Activated CD4-positive, alpha-beta T cell treated with anti-CD3 and anti-CD28 coated beads, Interleukin-2, amount 50 U/mL, for 16 hours (primary cell): ENCODE measurements at regions not wholly inside any gene's neighbourhood (a gene's known extent, or its start where the extent isn't known, plus 50 kb on each side); places are given as distances from the start of the nearest gene placed in this dataset.
"Not testable (repeated sequence)": the region's sequence is repeated elsewhere in the genome, so short reads cannot be mapped to it uniquely, and the experiment has no call there.

Source experiments
- DNase-seq: peaks from one replicate; pipeline ENCODE4 v3.0.0-alpha.2; 2020

DNA sequence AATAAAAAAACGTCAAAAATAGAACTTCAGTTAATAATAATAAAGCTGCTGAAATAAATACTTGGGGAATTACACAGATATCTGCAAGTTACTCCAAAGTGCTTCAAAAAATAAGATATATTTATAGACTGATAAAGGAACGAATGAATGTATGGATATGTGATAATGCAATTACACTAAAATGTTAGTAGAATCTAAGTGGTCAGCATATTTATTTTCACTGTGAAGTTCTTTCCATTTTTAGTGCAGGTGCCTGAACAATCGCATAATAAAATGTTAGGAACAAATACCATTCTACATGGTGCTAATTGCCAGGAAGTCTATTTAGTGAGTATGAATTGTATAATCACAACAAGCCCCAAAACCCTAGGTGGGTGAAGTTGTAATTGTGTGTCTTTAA, 169.6 kb upstream of the RGPD4 start:
- no peak for DNase-seq

GRCh38 chr2:107663632-107664031, 163.1 kb upstream of the RGPD4 start:
- DNase-seq, result no peak

- no peak for DNase-seq
Observed at GRCh38 chr2:107669335-107669734, 157.4 kb upstream of the RGPD4 start.

- no peak for DNase-seq
Observed at GRCh38 chr2:107681936-107682335, 144.8 kb upstream of the RGPD4 start.

DNA sequence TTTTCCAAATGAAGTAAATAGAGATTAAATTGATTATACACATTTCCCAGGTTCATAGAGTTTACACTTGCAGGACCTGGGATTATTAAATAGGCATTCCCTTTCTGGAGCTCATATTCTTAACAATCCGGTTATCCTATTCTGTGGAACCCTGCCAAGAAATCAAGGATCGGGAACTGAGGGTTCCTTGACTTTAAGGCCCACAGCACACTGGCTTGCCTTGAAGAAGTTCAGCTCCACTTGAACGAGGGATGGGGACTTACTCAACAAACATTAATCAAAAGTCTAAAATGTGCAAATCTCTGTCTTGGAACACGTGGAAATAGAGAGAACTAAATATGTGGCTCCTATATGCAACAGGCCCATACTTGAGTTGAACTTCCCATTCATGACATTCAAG, 142.3 kb upstream of the RGPD4 start:
- DNase-seq, result no peak

- no peak for DNase-seq
Observed at GRCh38 chr2:107685421-107685986, 141.2 kb upstream of the RGPD4 start.

- no peak for DNase-seq
Observed at GRCh38 chr2:107687073-107687472, 139.6 kb upstream of the RGPD4 start.

GRCh38 chr2:107688135-107688534, 138.6 kb upstream of the RGPD4 start:
- no peak for DNase-seq

DNA sequence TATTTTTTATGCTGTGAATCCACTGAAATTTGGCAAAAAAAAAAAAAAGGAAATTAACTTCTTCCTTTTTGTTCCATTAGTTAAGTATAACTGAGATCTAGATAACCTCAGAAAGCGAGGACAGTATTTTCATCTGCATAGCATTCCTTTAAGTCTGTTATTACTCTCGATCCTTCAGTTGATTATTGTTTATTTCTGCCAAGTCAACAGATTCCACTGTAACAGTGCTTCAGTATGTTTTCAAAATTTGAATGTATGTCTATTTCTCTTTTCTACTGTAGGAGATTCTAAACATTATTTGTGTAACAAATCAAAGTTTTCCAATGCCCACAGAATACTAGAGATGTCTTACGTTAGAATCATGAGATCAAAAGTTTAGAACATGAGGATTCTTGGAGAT, 133.1 kb upstream of the RGPD4 start:
- no peak for DNase-seq

- DNase-seq, result no peak
Observed at GRCh38 chr2:107694667-107695066, 132.0 kb upstream of the RGPD4 start.

DNA sequence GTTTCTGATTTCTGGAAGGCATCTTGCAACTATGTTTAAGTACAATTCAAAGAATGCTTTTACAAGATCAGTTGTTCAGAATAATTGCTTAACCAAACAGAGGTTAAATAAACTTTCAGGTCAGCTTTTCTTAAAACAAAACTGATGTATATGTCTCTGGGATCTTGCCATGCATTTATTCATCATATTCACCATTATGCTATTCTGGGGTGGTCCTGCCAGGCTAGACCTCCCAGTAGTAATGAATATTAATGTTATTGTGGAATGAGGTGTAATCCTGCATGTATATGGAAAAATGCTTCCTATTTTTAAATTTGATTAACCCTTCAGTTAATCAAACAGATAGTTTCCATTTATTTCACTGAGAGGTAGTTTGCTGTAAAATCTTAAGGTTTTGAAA, 129.3 kb upstream of the RGPD4 start:
- no peak for DNase-seq

DNA sequence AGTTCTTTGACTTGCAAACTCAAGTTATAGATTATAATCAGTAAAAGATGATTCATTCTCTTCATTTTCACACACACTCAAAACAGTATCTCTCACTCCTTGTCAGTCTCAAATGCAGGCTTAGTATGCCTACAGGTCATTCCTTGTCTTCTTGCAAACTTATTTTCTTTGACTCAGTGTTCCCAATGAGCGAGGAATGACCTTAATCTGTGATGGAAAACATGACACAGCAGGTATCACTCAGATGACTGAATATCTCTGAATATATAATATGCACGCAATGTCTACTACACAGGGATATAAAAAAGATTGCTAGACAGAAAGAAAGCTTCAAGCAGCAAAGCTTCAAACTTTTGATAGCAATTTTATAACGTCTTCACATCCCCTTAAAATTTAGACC, 127.8 kb upstream of the RGPD4 start:
- no peak for DNase-seq

DNA sequence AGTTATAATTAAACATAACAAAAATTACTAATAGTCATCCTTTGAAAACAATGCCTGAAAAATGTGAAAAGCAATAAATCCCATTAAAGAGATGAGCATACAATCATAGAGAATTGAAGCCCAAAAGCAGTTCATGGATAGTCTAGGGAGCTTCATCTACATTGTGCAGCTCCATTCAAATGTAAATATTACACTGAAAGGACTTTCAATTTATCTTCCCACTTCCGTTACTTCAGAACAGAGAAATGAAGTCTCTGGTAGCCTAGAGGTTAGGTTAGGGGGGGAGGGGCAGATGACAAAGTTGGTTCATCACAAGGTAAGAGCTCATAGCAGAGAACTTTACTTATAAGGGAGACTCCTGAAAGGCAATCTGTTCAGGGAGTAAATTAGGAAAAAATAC, 126.6 kb upstream of the RGPD4 start:
- DNase-seq, result no peak

DNA sequence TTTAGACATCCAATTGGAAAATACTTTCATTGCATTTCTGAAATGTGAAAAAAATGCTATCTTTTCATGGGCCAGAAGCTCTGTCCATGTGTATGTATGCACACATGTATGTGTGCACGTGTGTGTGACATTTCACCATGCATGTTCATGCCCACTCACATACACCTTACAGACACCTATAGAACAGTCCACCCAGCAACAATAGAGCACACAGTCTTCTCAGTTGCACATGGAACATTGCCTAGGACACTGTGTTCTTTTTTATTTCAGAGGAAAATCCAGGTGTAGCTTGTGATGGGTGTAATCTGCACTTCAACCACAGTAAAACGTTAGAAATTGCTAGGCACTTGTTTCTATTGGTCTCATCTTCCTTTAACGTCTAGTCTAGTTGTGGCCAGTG, 114.8 kb upstream of the RGPD4 start:
- DNase-seq, result no peak

DNA sequence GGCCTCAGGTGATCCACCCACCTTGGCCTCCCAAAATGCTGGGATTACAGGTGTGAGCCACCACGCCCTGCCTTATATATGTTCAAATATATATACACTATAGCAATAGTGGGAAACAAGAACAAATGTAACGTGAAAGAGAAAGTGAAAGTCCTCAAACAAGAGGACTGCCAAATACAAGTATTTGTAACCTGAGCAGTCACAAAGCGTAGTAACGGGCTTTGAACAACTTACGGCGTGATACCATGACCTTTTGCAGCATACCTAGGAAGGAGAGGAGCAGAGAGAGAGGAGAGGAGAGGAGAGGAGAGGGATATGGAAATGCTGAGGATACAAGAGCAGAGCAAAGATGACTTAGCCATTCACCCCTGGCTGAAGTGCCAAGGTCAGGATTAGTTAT, 113.8 kb upstream of the RGPD4 start:
- no peak for DNase-seq

DNA sequence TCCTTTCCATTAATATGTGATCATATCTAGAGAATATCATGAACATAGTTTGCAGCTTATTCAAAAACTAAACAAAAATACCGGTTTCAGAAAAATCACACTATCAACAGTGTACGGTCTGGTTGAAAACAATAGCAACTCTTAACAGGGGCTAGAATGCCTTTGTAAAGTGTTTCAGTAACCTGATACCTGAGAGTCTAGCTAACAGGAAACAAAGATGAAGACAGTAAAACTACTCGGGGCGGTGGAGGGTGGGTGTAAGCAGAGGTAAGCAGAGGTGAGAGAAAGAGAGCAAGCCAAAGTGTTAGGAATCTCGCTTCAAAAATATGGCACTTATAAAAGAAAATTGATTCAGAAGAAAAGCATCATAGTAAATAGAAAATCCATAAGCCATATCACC, 109.0 kb upstream of the RGPD4 start:
- no peak for DNase-seq

DNA sequence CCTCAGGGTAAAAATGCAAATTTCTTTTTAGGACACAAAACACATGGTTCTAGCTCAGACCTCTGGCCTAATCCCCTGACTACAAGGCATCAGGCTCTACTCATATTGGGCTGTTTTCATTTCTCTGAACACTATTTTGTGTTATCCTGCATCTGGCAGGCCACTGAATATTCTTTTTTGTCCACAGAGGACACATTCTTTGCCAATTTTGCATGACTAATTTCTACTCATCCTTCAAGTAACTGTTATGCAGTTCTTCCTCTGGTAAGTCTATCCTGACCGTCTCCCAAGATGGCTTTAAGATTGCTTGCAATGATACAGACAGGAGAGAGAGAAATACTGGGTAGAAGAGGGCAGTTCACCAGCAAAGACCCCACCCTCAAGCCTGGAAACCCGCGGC, 107.6 kb upstream of the RGPD4 start:
- DNase-seq, result no peak

GRCh38 chr2:107719836-107720235, 106.9 kb upstream of the RGPD4 start:
- no peak for DNase-seq

DNA sequence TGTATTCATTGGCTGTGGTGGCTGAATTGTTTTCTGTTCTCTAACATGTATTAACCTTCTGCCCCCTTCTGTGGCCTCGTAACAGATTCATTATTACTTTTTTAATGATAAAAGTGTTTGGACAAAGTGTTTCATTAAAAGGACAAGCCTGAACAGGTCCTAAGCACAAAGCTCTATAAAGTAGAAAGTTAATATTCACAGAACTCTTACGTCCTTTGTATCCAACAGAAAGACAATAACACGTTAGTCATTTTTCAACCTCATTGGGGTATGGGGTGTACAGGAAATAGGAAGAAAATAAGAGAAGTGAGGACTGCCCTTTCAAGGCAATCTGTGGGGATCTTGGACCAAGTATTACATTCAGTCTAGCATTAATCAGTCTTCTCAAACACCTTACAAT, 105.5 kb upstream of the RGPD4 start:
- no peak for DNase-seq

- no peak for DNase-seq
Observed at GRCh38 chr2:107721586-107721985, 105.1 kb upstream of the RGPD4 start.

GRCh38 chr2:107725824-107726223, 100.9 kb upstream of the RGPD4 start:
- DNase-seq, result not testable (repeated sequence)

DNA sequence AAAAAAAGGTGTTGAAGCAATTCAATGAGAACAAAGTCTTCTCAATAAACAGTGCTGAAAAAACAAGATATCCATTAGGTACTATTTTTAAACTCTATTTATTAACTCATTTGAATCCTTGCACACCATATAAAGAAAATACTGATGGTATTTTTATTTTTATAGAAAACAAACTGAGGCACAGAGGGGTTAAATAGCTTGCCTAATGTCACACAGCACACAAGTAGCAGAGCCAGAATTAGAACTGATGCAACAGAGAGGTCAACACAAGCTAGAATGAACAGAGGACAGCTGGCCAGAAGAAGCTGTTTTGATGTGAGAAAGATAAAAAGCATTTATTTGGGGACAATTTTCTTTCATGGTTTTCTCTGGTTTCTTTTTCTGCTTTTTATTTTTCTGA, 99.4 kb upstream of the RGPD4 start:
- no peak for DNase-seq

GRCh38 chr2:107728586-107728985, 98.1 kb upstream of the RGPD4 start:
- no peak for DNase-seq

DNA sequence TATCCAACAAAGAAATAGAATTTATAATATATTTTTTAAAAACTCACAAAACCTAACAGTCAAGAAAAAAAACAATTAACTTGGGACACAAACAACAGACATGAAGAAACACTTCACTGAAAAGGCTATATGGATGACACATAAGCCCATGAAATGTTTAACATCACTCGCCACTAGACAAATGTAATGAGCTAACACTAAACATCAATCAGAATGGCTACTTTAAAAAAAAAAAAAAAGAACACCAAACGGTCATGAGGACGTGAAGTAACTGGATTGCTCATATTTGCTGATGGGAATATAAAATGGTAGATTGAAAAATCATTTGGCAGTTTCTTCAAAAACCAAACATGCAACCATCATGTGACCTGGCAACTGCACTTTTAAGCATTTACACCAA, 97.3 kb upstream of the RGPD4 start:
- no peak for DNase-seq

GRCh38 chr2:107730898-107731297, 95.8 kb upstream of the RGPD4 start:
- no peak for DNase-seq

GRCh38 chr2:107731435-107731834, 95.3 kb upstream of the RGPD4 start:
- DNase-seq, result no peak
